Gastroesophageal sphincter (tissue), 4 donors: ENCODE measurements at regions not wholly inside any gene's neighbourhood (a gene's known extent, or its start where the extent isn't known, plus 50 kb on each side); places are given as distances from the start of the nearest gene placed in this dataset.

Source experiments
- ATAC-seq: fragments of 150-250 bp; one replicate; pipeline ENCODE4 v1.9.1; 2016; ENCODE audit warnings: mild to moderate bottlenecking, moderate library complexity
- H3K27ac ChIP-seq, 4 donors: fragments of 200-600 bp; sonication (generic) in 3 of 4; 1 replicate in 3 of 4; 2 replicates in 1 of 4; pipeline ENCODE4 v1.5.1; 2016 to 2019
- H3K27me3 ChIP-seq: fragments of 200-600 bp; sonication (generic); one replicate; pipeline ENCODE4 v1.5.1; 2019
- H3K36me3 ChIP-seq, 2 donors: fragments of 200-600 bp; sonication (generic); one replicate each; pipeline ENCODE4 v1.5.1; 2019; ENCODE audit warnings: control low read depth in 1 of 2
- H3K4me1 ChIP-seq, 3 donors: fragments of 200-600 bp; sonication (generic); 1 replicate in 2 of 3; 2 replicates in 1 of 3; pipeline ENCODE4 v1.5.1; 2016 to 2019; ENCODE audit warnings: control low read depth in 2 of 3
- H3K4me3 ChIP-seq, 2 donors: fragments of 200-600 bp; sonication (generic); one replicate each; pipeline ENCODE4 v1.5.1; 2019; ENCODE audit warnings: mild to moderate bottlenecking in 1 of 2, moderate library complexity in 1 of 2
- H3K9me3 ChIP-seq, 3 donors: fragments of 200-600 bp; sonication (generic); one replicate each; pipeline ENCODE4 v1.5.1; 2017 to 2019; ENCODE audit warnings: control low read depth in 2 of 3
- EP300 ChIP-seq: sonication (generic); formaldehyde crosslinking; IDR thresholded peaks from one replicate; pipeline ENCODE4 v1.6.1; 2017; ENCODE audit warnings: antibody characterized with exemption, mild to moderate bottlenecking
- POLR2A ChIP-seq, 2 donors: fragments of 450-650 bp; IDR thresholded peaks; one replicate each; pipeline ENCODE4 v1.6.1; 2017; ENCODE audit warnings: antibody characterized with exemption in 2 of 2, mild to moderate bottlenecking in 2 of 2, moderate library complexity in 1 of 2
- POLR2AphosphoS5 ChIP-seq: sonication (generic); formaldehyde crosslinking; IDR thresholded peaks from one replicate; pipeline ENCODE4 v1.6.1; 2017; ENCODE audit warnings: antibody characterized with exemption
- WGBS, 2 donors: methylation state at CpG; one replicate each; pipeline ENCODE4 v1.1.5; 2018; ENCODE audit warnings: low coverage in 1 of 2; 5-methylcytosine and 5-hydroxymethylcytosine counted together
- TF ChIP-seq, protein P1 (sequence below), 4 experiments: fragments of 200-600 bp in 2 of 4; fragments of 450-650 bp in 2 of 4; sonication (generic) in 1 of 4; IDR thresholded peaks; one replicate each; pipeline ENCODE4 v1.5.1; 2017 to 2019; ENCODE audit warnings: antibody characterized with exemption in 4 of 4, mild to moderate bottlenecking in 2 of 4, moderate library complexity in 2 of 4

DNA sequence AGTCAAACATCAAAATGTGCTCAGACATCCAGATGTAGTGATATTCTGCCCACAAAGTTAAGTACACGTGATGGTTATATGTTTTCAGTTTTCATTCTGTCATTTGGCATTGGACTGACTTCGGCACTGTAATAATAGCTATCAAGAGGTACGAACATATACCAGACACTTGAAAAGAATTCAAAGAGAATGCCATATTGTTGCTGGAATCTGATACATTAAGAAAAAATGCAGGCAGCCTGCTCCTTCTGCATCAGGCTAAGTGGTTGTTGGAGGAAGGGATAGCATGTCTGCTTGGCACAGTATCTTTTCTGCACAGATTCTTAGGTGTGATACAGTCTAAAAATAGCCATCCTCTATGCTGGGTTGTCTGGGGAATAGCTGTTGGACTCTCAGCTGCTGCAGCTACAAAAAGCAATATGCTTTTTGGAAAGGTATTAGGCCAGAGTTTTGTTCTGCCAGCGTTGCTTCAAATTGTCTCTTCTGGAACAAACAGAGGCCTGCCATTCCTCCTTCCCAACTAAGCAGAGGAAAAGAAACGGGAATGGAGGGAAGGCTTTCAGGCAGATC, 892.6 kb downstream of the TBC1D22A start:
- TF ChIP-seq POLR2A (IDR thresholded peaks at IDR 0.05) (no peak), POLR2AphosphoS5 (no peak), EP300 (no peak)
- TF ChIP-seq, protein P1, sequence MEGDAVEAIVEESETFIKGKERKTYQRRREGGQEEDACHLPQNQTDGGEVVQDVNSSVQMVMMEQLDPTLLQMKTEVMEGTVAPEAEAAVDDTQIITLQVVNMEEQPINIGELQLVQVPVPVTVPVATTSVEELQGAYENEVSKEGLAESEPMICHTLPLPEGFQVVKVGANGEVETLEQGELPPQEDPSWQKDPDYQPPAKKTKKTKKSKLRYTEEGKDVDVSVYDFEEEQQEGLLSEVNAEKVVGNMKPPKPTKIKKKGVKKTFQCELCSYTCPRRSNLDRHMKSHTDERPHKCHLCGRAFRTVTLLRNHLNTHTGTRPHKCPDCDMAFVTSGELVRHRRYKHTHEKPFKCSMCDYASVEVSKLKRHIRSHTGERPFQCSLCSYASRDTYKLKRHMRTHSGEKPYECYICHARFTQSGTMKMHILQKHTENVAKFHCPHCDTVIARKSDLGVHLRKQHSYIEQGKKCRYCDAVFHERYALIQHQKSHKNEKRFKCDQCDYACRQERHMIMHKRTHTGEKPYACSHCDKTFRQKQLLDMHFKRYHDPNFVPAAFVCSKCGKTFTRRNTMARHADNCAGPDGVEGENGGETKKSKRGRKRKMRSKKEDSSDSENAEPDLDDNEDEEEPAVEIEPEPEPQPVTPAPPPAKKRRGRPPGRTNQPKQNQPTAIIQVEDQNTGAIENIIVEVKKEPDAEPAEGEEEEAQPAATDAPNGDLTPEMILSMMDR (IDR thresholded peaks at IDR 0.05), result no peak
- WGBS, 2 donors, result 52 to 57% methylated on average over 4 of the region's 5 CpGs

DNA sequence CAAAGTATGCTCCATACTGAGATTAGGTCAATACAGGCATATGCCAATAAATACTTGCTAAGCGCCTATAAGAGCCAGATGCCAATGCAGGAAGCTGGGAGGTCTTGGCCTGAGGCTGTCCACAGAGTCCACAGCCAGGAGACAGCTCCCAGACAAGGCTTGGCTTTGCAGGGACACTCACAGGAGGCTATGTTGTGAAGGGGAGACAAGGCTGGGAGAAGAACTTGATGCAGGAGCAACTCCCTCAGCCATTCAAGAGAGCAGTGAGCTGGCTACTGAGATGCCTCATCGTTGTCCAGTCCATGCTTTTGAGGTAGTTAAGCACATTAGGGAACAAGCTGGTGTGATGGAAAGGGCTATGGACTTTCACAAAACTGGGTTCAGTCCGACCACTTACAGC, 891.5 kb downstream of the TBC1D22A start:
- peaks cover 9% of the 10 kb centered on the region for H3K27me3 ChIP-seq
- no peak for ATAC-seq
- no peak for TF ChIP-seq EP300
- no peaks in the 10 kb centered on the region for H3K4me1 ChIP-seq
- H3K36me3 ChIP-seq, result no peaks in the 10 kb centered on the region
- no peaks in the 10 kb centered on the region for H3K9me3 ChIP-seq
- no peak overlapping the region for H3K4me3 ChIP-seq
- no peak overlapping the region for H3K27ac ChIP-seq
- WGBS, 2 donors, result 75 to 90% methylated on average over 2 to 3 of the region's 3 CpGs

More for the DNA sequence above, 892.6 kb downstream of the TBC1D22A start:
- Histone ChIP-seq H3K4me3 (no peak overlapping the region), H3K36me3 (no peaks in the 10 kb centered on the region), H3K9me3 (no peaks in the 10 kb centered on the region), H3K27ac (no peak overlapping the region), H3K4me1 (no peaks in the 10 kb centered on the region), H3K27me3 (peaks cover 9% of the 10 kb centered on the region)
- ATAC-seq, result no peak

DNA sequence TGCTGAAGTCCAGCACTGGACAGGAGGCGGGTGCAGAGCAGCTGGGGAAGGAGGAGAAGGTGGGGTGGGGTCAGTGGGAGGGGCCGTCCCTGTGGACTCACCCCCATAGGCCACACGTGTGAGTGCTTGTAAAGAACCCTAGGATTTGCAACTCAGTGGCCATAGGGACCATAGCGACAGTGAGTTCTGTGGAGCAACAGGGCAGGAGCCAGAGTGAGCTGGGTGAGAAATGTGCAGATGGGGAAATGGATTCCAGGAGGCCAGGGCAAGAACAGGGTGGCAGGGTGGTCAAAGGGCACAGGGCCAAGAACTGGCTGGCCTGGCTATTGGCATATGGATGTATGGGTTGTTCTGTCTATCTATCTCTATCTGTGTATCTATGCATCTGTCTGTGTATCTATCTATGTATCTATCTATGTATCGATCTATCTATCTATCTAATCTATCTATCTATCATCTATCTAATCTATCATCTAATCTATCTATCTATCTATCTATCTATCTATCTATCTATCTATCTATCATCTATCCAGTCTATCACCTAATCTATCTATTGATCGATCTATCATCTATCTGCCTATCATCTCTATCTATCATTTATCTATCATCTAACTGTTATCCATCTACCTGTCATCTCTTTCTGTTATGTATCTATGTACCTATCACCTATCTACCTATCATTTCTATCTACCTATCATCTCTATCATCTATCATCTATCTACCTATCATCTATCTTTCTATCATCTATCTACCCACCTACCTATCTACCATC, 889.0 kb downstream of the TBC1D22A start:
- peaks cover 10% of the 10 kb centered on the region for H3K27me3 ChIP-seq
- TF ChIP-seq POLR2A (IDR thresholded peaks at IDR 0.05) (no peak), POLR2AphosphoS5 (no peak), EP300 (no peak)
- TF ChIP-seq, protein P1 (IDR thresholded peaks at IDR 0.05), result no peak
- 58 to 96% methylated on average over 2 to 4 of the region's 6 CpGs for WGBS, 2 donors
- H3K9me3 ChIP-seq, result no peaks in the 10 kb centered on the region
- no peaks in the 10 kb centered on the region for H3K36me3 ChIP-seq
- H3K27ac ChIP-seq, result no peak overlapping the region
- no peak overlapping the region for H3K4me3 ChIP-seq
- ATAC-seq, result no peak
- no peaks in the 10 kb centered on the region for H3K4me1 ChIP-seq

DNA sequence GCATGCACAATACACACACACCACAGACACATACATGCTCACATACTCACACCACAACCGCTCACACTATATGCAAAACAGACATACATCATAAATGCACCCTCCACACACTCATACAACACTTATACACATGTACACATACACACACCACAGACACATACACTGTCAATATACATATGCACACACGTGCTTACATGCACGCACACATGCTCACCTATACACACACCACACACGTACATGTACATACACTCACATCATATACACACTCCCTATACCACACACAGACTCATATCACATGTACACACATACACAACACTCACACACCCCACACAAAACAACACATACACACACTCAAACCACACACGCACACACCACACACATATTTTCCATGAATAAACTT, 885.3 kb downstream of the TBC1D22A start:
- H3K4me3 ChIP-seq, result no peak overlapping the region
- no peak overlapping the region for H3K27ac ChIP-seq
- no peaks in the 10 kb centered on the region for H3K9me3 ChIP-seq
- no peaks in the 10 kb centered on the region for H3K36me3 ChIP-seq
- no peaks in the 10 kb centered on the region for H3K4me1 ChIP-seq
- TF ChIP-seq EP300 (no peak), POLR2A (IDR thresholded peaks at IDR 0.05) (no peak), POLR2AphosphoS5 (no peak)
- TF ChIP-seq, protein P1 (IDR thresholded peaks at IDR 0.05), result no peak
- peaks cover 9% of the 10 kb centered on the region for H3K27me3 ChIP-seq
- WGBS, 2 donors, result 89 to 95% methylated on average over 4 to 5 of the region's 5 CpGs
- ATAC-seq, result no peak

DNA sequence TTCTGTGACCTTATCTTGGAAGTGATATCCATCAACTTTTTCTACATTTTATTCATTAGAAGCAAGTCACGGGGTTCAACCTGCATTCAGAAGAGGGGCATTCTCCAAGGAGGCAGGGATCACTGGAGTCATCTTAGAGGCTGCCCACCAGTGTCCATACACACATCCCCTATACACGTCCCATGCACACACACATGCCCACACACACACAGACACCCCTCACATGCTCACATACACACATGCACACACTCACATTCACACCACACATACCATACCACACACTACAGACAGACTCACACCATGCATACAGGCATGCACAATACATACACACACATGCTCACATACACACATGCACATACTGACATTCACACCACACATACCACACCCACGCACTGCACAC, 884.7 kb downstream of the TBC1D22A start:
- TF ChIP-seq, protein P1 (IDR thresholded peaks at IDR 0.05), result no peak
- no peak for TF ChIP-seq POLR2A (IDR thresholded peaks at IDR 0.05)
- no peak for TF ChIP-seq EP300
- no peak for TF ChIP-seq POLR2AphosphoS5
- Histone ChIP-seq H3K27ac (no peak overlapping the region), H3K27me3 (peaks cover 9% of the 10 kb centered on the region), H3K9me3 (no peaks in the 10 kb centered on the region), H3K4me1 (no peaks in the 10 kb centered on the region), H3K4me3 (no peak overlapping the region), H3K36me3 (no peaks in the 10 kb centered on the region)
- 79 to 83% methylated on average over 3 of the region's 3 CpGs for whole genome bisulfite sequencing, 2 donors
- ATAC-seq, result no peak
